ENCODE measurements at regions not wholly inside any gene's neighbourhood (a gene's known extent, or its start where the extent isn't known, plus 50 kb on each side); places are given as distances from the start of the nearest gene placed in this dataset.

- no peak overlapping the region for H3K4me3 ChIP-seq (ENCODE audit: low read depth in 1 of 2, low read length in 2 of 2)
- no peaks in the 10 kb centered on the region for H3K4me1 ChIP-seq (ENCODE audit: insufficient read depth, low read length)
- no peaks in the 10 kb centered on the region for H3K27me3 ChIP-seq (ENCODE audit: control insufficient read depth in 1 of 2, insufficient read depth in 2 of 2, low read length in 2 of 2)
- H3K27ac ChIP-seq (ENCODE audit: low read depth, low read length): no peak overlapping the region
- no peak overlapping the region for H3K9ac ChIP-seq (ENCODE audit: low read length)
- no peaks in the 10 kb centered on the region for H3K9me3 ChIP-seq (ENCODE audit: low read length)
- H3K36me3 ChIP-seq (ENCODE audit: insufficient read depth, low read length): no peaks in the 10 kb centered on the region
These were observed 457.6 kb downstream of the TFAP2A start for GRCh38 chr6:9957215-9957759.

- Histone ChIP-seq H3K4me1 (ENCODE audit: insufficient read depth, low read length) (no peaks in the 10 kb centered on the region), H3K4me3 (ENCODE audit: low read depth in 1 of 2, low read length in 2 of 2) (no peak overlapping the region), H3K9me3 (ENCODE audit: low read length) (no peaks in the 10 kb centered on the region), H3K27me3 (ENCODE audit: control insufficient read depth in 1 of 2, insufficient read depth in 2 of 2, low read length in 2 of 2) (no peaks in the 10 kb centered on the region), H3K9ac (ENCODE audit: low read length) (no peak overlapping the region), H3K27ac (ENCODE audit: low read depth, low read length) (no peak overlapping the region), H3K36me3 (ENCODE audit: insufficient read depth, low read length) (no peaks in the 10 kb centered on the region)
These were observed 466.2 kb downstream of the TFAP2A start for GRCh38 chr6:9948678-9949077.

GRCh38 chr6:9943986-9944385, 470.9 kb downstream of the TFAP2A start:
- Histone ChIP-seq H3K27me3 (ENCODE audit: control insufficient read depth in 1 of 2, insufficient read depth in 2 of 2, low read length in 2 of 2) (no peaks in the 10 kb centered on the region), H3K4me1 (ENCODE audit: insufficient read depth, low read length) (no peaks in the 10 kb centered on the region), H3K36me3 (ENCODE audit: insufficient read depth, low read length) (no peaks in the 10 kb centered on the region), H3K4me3 (ENCODE audit: low read depth in 1 of 2, low read length in 2 of 2) (no peak overlapping the region), H3K27ac (ENCODE audit: low read depth, low read length) (no peak overlapping the region), H3K9ac (ENCODE audit: low read length) (no peak overlapping the region), H3K9me3 (ENCODE audit: low read length) (no peaks in the 10 kb centered on the region)

- Histone ChIP-seq H3K9ac (ENCODE audit: low read length) (no peak overlapping the region), H3K4me1 (ENCODE audit: insufficient read depth, low read length) (no peaks in the 10 kb centered on the region), H3K9me3 (ENCODE audit: low read length) (no peaks in the 10 kb centered on the region), H3K27me3 (ENCODE audit: control insufficient read depth in 1 of 2, insufficient read depth in 2 of 2, low read length in 2 of 2) (no peaks in the 10 kb centered on the region), H3K4me3 (ENCODE audit: low read depth in 1 of 2, low read length in 2 of 2) (no peak overlapping the region), H3K36me3 (ENCODE audit: insufficient read depth, low read length) (no peaks in the 10 kb centered on the region), H3K27ac (ENCODE audit: low read depth, low read length) (no peak overlapping the region)
These were observed 471.8 kb downstream of the TFAP2A start for GRCh38 chr6:9943026-9943425.

GRCh38 chr6:9942131-9942530, 472.7 kb downstream of the TFAP2A start:
- H3K36me3 ChIP-seq (ENCODE audit: insufficient read depth, low read length): no peaks in the 10 kb centered on the region
- no peaks in the 10 kb centered on the region for H3K27me3 ChIP-seq (ENCODE audit: control insufficient read depth in 1 of 2, insufficient read depth in 2 of 2, low read length in 2 of 2)
- H3K9me3 ChIP-seq (ENCODE audit: low read length): no peaks in the 10 kb centered on the region
- no peak overlapping the region for H3K27ac ChIP-seq (ENCODE audit: low read depth, low read length)
- no peaks in the 10 kb centered on the region for H3K4me1 ChIP-seq (ENCODE audit: insufficient read depth, low read length)
- H3K4me3 ChIP-seq (ENCODE audit: low read depth in 1 of 2, low read length in 2 of 2): no peak overlapping the region
- no peak overlapping the region for H3K9ac ChIP-seq (ENCODE audit: low read length)

GRCh38 chr6:9938801-9939200, 476.1 kb downstream of the TFAP2A start:
- H3K27me3 ChIP-seq (ENCODE audit: control insufficient read depth in 1 of 2, insufficient read depth in 2 of 2, low read length in 2 of 2): no peaks in the 10 kb centered on the region
- H3K27ac ChIP-seq (ENCODE audit: low read depth, low read length): no peak overlapping the region
- H3K36me3 ChIP-seq (ENCODE audit: insufficient read depth, low read length): no peaks in the 10 kb centered on the region
- H3K4me1 ChIP-seq (ENCODE audit: insufficient read depth, low read length): no peaks in the 10 kb centered on the region
- H3K9ac ChIP-seq (ENCODE audit: low read length): no peak overlapping the region
- H3K9me3 ChIP-seq (ENCODE audit: low read length): no peaks in the 10 kb centered on the region
- H3K4me3 ChIP-seq (ENCODE audit: low read depth in 1 of 2, low read length in 2 of 2): no peak overlapping the region

- no peaks in the 10 kb centered on the region for H3K27me3 ChIP-seq (ENCODE audit: control insufficient read depth in 1 of 2, insufficient read depth in 2 of 2, low read length in 2 of 2)
- no peak overlapping the region for H3K4me3 ChIP-seq (ENCODE audit: low read depth in 1 of 2, low read length in 2 of 2)
- no peaks in the 10 kb centered on the region for H3K4me1 ChIP-seq (ENCODE audit: insufficient read depth, low read length)
- no peak overlapping the region for H3K9ac ChIP-seq (ENCODE audit: low read length)
- no peaks in the 10 kb centered on the region for H3K9me3 ChIP-seq (ENCODE audit: low read length)
- no peak overlapping the region for H3K27ac ChIP-seq (ENCODE audit: low read depth, low read length)
- H3K36me3 ChIP-seq (ENCODE audit: insufficient read depth, low read length): no peaks in the 10 kb centered on the region
These were observed 477.7 kb downstream of the TFAP2A start for GRCh38 chr6:9937031-9937763.

- H3K9me3 ChIP-seq (ENCODE audit: low read length): no peaks in the 10 kb centered on the region
- no peaks in the 10 kb centered on the region for H3K27me3 ChIP-seq (ENCODE audit: control insufficient read depth in 1 of 2, insufficient read depth in 2 of 2, low read length in 2 of 2)
- no peak overlapping the region for H3K4me3 ChIP-seq (ENCODE audit: low read depth in 1 of 2, low read length in 2 of 2)
- no peak overlapping the region for H3K9ac ChIP-seq (ENCODE audit: low read length)
- H3K27ac ChIP-seq (ENCODE audit: low read depth, low read length): no peak overlapping the region
- H3K36me3 ChIP-seq (ENCODE audit: insufficient read depth, low read length): no peaks in the 10 kb centered on the region
- H3K4me1 ChIP-seq (ENCODE audit: insufficient read depth, low read length): no peaks in the 10 kb centered on the region
These were observed 478.3 kb downstream of the TFAP2A start for GRCh38 chr6:9936551-9936950.

GRCh38 chr6:9933677-9934076, 481.2 kb downstream of the TFAP2A start:
- Histone ChIP-seq H3K9me3 (ENCODE audit: low read length) (no peaks in the 10 kb centered on the region), H3K4me1 (ENCODE audit: insufficient read depth, low read length) (no peaks in the 10 kb centered on the region), H3K27ac (ENCODE audit: low read depth, low read length) (no peak overlapping the region), H3K4me3 (ENCODE audit: low read depth in 1 of 2, low read length in 2 of 2) (no peak overlapping the region), H3K27me3 (ENCODE audit: control insufficient read depth in 1 of 2, insufficient read depth in 2 of 2, low read length in 2 of 2) (no peaks in the 10 kb centered on the region), H3K9ac (ENCODE audit: low read length) (no peak overlapping the region), H3K36me3 (ENCODE audit: insufficient read depth, low read length) (no peaks in the 10 kb centered on the region)

- H3K27me3 ChIP-seq (ENCODE audit: control insufficient read depth in 1 of 2, insufficient read depth in 2 of 2, low read length in 2 of 2): no peaks in the 10 kb centered on the region
- no peak overlapping the region for H3K27ac ChIP-seq (ENCODE audit: low read depth, low read length)
- no peaks in the 10 kb centered on the region for H3K4me1 ChIP-seq (ENCODE audit: insufficient read depth, low read length)
- no peaks in the 10 kb centered on the region for H3K9me3 ChIP-seq (ENCODE audit: low read length)
- H3K36me3 ChIP-seq (ENCODE audit: insufficient read depth, low read length): no peaks in the 10 kb centered on the region
- H3K9ac ChIP-seq (ENCODE audit: low read length): no peak overlapping the region
- H3K4me3 ChIP-seq (ENCODE audit: low read depth in 1 of 2, low read length in 2 of 2): no peak overlapping the region
These were observed 487.6 kb downstream of the TFAP2A start for GRCh38 chr6:9927275-9927674.

GRCh38 chr6:9924971-9925370, 489.9 kb downstream of the TFAP2A start:
- H3K4me1 ChIP-seq (ENCODE audit: insufficient read depth, low read length): no peaks in the 10 kb centered on the region
- no peaks in the 10 kb centered on the region for H3K9me3 ChIP-seq (ENCODE audit: low read length)
- H3K27ac ChIP-seq (ENCODE audit: low read depth, low read length): no peak overlapping the region
- H3K27me3 ChIP-seq (ENCODE audit: control insufficient read depth in 1 of 2, insufficient read depth in 2 of 2, low read length in 2 of 2): no peaks in the 10 kb centered on the region
- no peak overlapping the region for H3K9ac ChIP-seq (ENCODE audit: low read length)
- H3K36me3 ChIP-seq (ENCODE audit: insufficient read depth, low read length): no peaks in the 10 kb centered on the region
- H3K4me3 ChIP-seq (ENCODE audit: low read depth in 1 of 2, low read length in 2 of 2): no peak overlapping the region

GRCh38 chr6:9921366-9921765, 493.5 kb downstream of the TFAP2A start:
- H3K27me3 ChIP-seq (ENCODE audit: control insufficient read depth in 1 of 2, insufficient read depth in 2 of 2, low read length in 2 of 2): no peaks in the 10 kb centered on the region
- no peaks in the 10 kb centered on the region for H3K9me3 ChIP-seq (ENCODE audit: low read length)
- no peaks in the 10 kb centered on the region for H3K4me1 ChIP-seq (ENCODE audit: insufficient read depth, low read length)
- no peak overlapping the region for H3K9ac ChIP-seq (ENCODE audit: low read length)
- H3K4me3 ChIP-seq (ENCODE audit: low read depth in 1 of 2, low read length in 2 of 2): no peak overlapping the region
- no peaks in the 10 kb centered on the region for H3K36me3 ChIP-seq (ENCODE audit: insufficient read depth, low read length)
- H3K27ac ChIP-seq (ENCODE audit: low read depth, low read length): no peak overlapping the region
